ENCODE measurements at regions not wholly inside any gene's neighbourhood (a gene's known extent, or its start where the extent isn't known, plus 50 kb on each side); places are given as distances from the start of the nearest gene placed in this dataset.
"Not testable (repeated sequence)": the region's sequence is repeated elsewhere in the genome, so short reads cannot be mapped to it uniquely, and the experiment has no call there.

DNA sequence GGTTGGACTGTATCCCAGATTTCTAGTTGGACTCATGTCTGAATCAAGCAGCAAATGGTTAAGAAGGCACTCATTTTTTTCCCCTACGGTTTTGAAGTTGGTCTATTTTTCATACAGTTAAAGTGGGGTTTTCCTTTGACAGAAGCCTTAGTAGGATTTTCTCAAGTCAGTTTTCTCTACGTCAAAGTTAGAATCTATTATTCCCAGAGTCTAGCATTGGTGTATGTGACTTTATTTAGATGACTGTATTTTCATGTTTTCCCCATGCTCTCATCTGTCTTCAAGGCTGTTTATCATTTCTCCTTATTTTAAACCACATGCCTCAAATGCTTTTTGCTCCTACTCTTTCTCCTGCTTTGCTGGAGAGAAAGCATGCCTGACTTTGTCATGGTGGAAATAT, 623.2 kb downstream of the CCSER2 start:
- Histone ChIP-seq H3K9me3 (ENCODE audit: control insufficient read depth in 1 of 2, low read length in 2 of 2) (no peaks in the 10 kb centered on the region), H3K4me1 (ENCODE audit: insufficient read depth, low read length) (no peaks in the 10 kb centered on the region), H3K4me3 (ENCODE audit: low read length in 2 of 2) (no peak overlapping the region), H3K27ac (ENCODE audit: low read depth, low read length) (no peak overlapping the region), H3K36me3 (ENCODE audit: insufficient read depth, low read length) (no peaks in the 10 kb centered on the region), H3K27me3 (ENCODE audit: insufficient read depth, low read length) (no peaks in the 10 kb centered on the region)
- peaks cover 0 to 2% (median 0%) of the 10 kb centered on the region in 8 donors for H3K9me3 Mint-ChIP-seq
- no peak overlapping the region for H3K4me3 Mint-ChIP-seq
- H3K27me3 Mint-ChIP-seq = no peaks in the 10 kb centered on the region
- intact Hi-C loops (cut with micrococcal nuclease) = no loop called here
- H3K4me1 Mint-ChIP-seq = no peaks in the 10 kb centered on the region
- H3K36me3 Mint-ChIP-seq = no peaks in the 10 kb centered on the region
- ChIA-PET POLR2A (ENCODE audit: partially characterized antibody) (no interaction called here), CTCF (ENCODE audit: partially characterized antibody) (no interaction called here)
- no peak overlapping the region for H3K27ac Mint-ChIP-seq
- no peak for DNase-seq

DNA sequence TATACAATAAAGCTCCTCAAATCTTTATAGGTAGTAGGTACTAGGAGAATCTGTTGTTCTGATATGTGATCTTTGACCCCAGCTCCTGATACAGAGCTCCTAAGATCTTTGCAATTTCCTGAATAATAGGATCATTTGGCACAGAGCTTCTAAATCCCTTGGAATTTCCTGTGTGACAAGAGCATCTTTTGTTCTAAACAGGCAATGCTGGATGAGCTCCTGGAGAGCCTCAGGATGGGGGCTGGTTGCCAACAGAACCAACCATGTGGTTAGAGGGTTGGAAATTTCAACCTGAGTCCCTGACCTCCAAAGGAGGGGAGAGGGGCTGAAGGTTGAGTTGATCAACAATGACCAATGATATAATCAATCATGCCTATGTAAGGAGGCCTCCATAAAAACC, 629.0 kb downstream of the CCSER2 start:
- Histone ChIP-seq H3K9me3 (ENCODE audit: control insufficient read depth in 1 of 2, low read length in 2 of 2) (no peaks in the 10 kb centered on the region), H3K4me1 (ENCODE audit: insufficient read depth, low read length) (no peaks in the 10 kb centered on the region), H3K27me3 (ENCODE audit: insufficient read depth, low read length) (no peaks in the 10 kb centered on the region), H3K4me3 (ENCODE audit: low read length in 2 of 2) (no peak overlapping the region), H3K27ac (ENCODE audit: low read depth, low read length) (no peak overlapping the region), H3K36me3 (ENCODE audit: insufficient read depth, low read length) (no peaks in the 10 kb centered on the region)
- DNase-seq = no peak
- H3K27me3 Mint-ChIP-seq = no peaks in the 10 kb centered on the region
- no peaks in the 10 kb centered on the region for H3K36me3 Mint-ChIP-seq
- H3K27ac Mint-ChIP-seq = no peak overlapping the region
- POLR2A ChIA-PET (ENCODE audit: partially characterized antibody) = no interaction called here
- H3K4me1 Mint-ChIP-seq = no peaks in the 10 kb centered on the region
- CTCF ChIA-PET (ENCODE audit: partially characterized antibody) = no interaction called here
- H3K4me3 Mint-ChIP-seq = no peak overlapping the region
- H3K9me3 Mint-ChIP-seq = peaks cover 0 to under 1% (median 0%) of the 10 kb centered on the region in 8 donors
- intact Hi-C loops (cut with micrococcal nuclease) = no loop called here

DNA sequence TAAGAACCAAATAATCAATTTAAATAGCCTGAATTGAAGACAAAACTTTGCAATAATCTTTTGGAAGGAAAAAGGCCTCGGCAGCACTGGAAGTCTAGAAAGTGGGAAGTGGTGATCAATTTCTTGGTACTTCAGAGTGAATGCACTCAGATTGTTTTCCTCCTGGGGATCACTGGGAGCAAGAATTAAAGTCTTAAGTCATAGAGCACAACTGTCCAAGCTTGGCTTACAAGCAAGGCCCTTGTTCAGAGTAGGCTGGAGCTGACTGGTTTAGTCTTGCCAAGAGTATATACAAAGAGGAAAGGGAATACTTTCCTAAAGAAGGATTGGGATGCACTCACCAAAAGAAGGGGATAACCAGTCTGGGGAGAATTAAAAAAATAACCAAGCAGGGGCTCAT, 637.1 kb downstream of the CCSER2 start:
- no peak overlapping the region for H3K4me3 ChIP-seq (ENCODE audit: low read length in 2 of 2)
- no peaks in the 10 kb centered on the region for H3K27me3 ChIP-seq (ENCODE audit: insufficient read depth, low read length)
- H3K36me3 ChIP-seq (ENCODE audit: insufficient read depth, low read length) = no peaks in the 10 kb centered on the region
- no peaks in the 10 kb centered on the region for H3K4me1 ChIP-seq (ENCODE audit: insufficient read depth, low read length)
- Mint-ChIP-seq H3K9me3 (peaks cover 0 to 2% (median 0%) of the 10 kb centered on the region in 8 donors), H3K27ac (no peak overlapping the region), H3K36me3 (no peaks in the 10 kb centered on the region), H3K4me3 (no peak overlapping the region), H3K27me3 (no peaks in the 10 kb centered on the region), H3K4me1 (no peaks in the 10 kb centered on the region)
- no peak for DNase-seq
- H3K27ac ChIP-seq (ENCODE audit: low read depth, low read length) = no peak overlapping the region
- intact Hi-C loops (cut with micrococcal nuclease) = no loop called here
- H3K9me3 ChIP-seq (ENCODE audit: control insufficient read depth in 1 of 2, low read length in 2 of 2) = no peaks in the 10 kb centered on the region
- CTCF ChIA-PET (ENCODE audit: partially characterized antibody) = no interaction called here
- POLR2A ChIA-PET (ENCODE audit: partially characterized antibody) = no interaction called here

DNA sequence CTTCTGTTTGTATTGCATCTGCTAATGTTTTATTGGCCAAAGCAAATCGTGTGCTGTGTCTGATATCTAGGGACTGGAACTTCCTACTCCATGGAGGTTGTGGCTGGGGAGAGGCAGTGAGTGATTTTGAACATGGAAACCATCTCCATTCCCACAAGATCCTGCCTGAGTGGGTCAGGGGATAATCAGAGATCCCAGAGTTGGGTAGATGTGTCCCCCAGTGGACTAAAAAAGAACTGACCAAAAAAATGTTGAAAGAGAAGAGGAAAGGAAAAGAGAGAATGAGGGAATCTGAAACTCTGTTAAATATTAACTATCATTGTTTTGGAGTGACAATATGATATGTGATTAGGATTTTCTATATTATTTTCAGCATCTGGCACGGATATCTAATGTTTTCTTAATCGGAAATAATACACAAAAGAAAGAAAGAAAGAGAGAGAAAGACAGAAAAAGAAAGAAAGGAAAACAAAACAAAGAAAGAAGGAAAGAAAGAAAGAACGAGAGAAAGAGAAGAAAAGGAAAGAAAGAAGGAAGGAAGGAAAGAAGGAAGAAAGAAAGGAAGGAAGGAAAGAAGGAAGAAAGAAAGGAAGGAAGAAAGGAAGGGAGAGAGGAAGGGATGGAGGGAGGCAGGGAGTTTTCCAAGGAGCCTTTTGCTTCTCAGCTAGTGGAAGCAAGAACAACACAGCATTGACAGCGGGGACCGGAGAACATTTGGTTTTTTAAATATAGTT, 638.5 kb downstream of the CCSER2 start:
- intact Hi-C loops (cut with micrococcal nuclease) = no loop called here
- no peaks in the 10 kb centered on the region for H3K9me3 ChIP-seq (ENCODE audit: control insufficient read depth in 1 of 2, low read length in 2 of 2)
- ChIA-PET POLR2A (ENCODE audit: partially characterized antibody) (no interaction called here), CTCF (ENCODE audit: partially characterized antibody) (no interaction called here)
- no peak for DNase-seq
- Mint-ChIP-seq H3K4me1 (no peaks in the 10 kb centered on the region), H3K27me3 (no peaks in the 10 kb centered on the region), H3K36me3 (no peaks in the 10 kb centered on the region), H3K27ac (no peak overlapping the region), H3K4me3 (peak overlapping the region in 1 of 8 donors; percentile 16), H3K9me3 (peaks cover 0 to 2% (median 0%) of the 10 kb centered on the region in 8 donors)
- H3K4me1 ChIP-seq (ENCODE audit: insufficient read depth, low read length) = no peaks in the 10 kb centered on the region
- H3K36me3 ChIP-seq (ENCODE audit: insufficient read depth, low read length) = no peaks in the 10 kb centered on the region
- no peak overlapping the region for H3K4me3 ChIP-seq (ENCODE audit: low read length in 2 of 2)
- no peaks in the 10 kb centered on the region for H3K27me3 ChIP-seq (ENCODE audit: insufficient read depth, low read length)
- no peak overlapping the region for H3K27ac ChIP-seq (ENCODE audit: low read depth, low read length)

DNA sequence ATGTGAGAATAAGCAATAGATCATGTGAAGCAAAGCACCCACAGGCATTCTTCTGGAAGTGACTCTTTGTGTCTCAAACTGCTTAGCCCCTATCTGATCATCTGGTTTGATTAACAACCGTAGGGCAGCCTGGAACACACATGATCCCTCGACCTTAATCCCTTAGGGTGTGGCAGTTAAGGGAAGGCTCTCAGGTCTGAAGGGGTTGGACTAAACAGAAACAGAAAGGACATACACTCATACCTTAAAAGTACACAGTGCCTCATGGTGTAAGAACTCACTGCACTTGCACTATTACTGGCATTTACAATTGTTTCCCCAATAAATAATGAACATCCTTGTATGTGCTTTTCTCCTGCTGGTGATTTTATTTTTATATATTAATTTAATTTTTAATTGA, 640.9 kb downstream of the CCSER2 start:
- H3K27ac ChIP-seq (ENCODE audit: low read depth, low read length); POLR2A ChIA-PET (ENCODE audit: partially characterized antibody); H3K27me3 ChIP-seq (ENCODE audit: insufficient read depth, low read length); H3K9me3 ChIP-seq (ENCODE audit: control insufficient read depth in 1 of 2, low read length in 2 of 2); H3K4me3 ChIP-seq (ENCODE audit: low read length in 2 of 2); H3K36me3 Mint-ChIP-seq; DNase-seq; H3K4me3 Mint-ChIP-seq; H3K4me1 ChIP-seq (ENCODE audit: insufficient read depth, low read length); H3K4me1 Mint-ChIP-seq; intact Hi-C loops (cut with micrococcal nuclease); H3K9me3 Mint-ChIP-seq; CTCF ChIA-PET (ENCODE audit: partially characterized antibody); H3K27me3 Mint-ChIP-seq; H3K27ac Mint-ChIP-seq; H3K36me3 ChIP-seq (ENCODE audit: insufficient read depth, low read length): not testable (repeated sequence)

DNA sequence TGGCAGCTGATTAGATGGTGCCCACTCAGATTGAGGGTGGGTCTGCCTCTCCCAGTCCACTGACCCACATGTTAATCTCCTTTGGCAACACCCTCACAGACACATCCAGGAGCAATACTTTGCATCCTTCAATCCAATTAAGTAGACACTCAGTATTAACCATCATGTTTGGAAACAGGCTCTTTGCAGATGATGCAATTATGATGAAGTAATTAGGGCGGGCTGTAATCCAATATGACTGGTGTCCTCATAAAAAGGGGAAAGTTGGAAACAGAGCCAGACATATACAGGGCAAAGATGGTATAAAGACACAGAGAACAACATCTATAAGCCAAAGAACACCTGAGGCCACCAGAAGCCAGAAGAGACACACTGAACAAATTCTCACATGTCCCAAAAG, 658.6 kb downstream of the CCSER2 start:
- no peaks in the 10 kb centered on the region for H3K4me1 Mint-ChIP-seq
- peaks cover 0 to 1% of the 10 kb centered on the region in 2 donors for H3K27me3 Mint-ChIP-seq
- no peaks in the 10 kb centered on the region for H3K36me3 Mint-ChIP-seq
- H3K4me3 Mint-ChIP-seq = no peak overlapping the region
- intact Hi-C loops (cut with micrococcal nuclease) = no loop called here
- H3K27ac Mint-ChIP-seq = no peak overlapping the region
- no peak for DNase-seq
- POLR2A ChIA-PET (ENCODE audit: partially characterized antibody) = no interaction called here
- no peaks in the 10 kb centered on the region for H3K36me3 ChIP-seq (ENCODE audit: insufficient read depth, low read length)
- no peaks in the 10 kb centered on the region for H3K27me3 ChIP-seq (ENCODE audit: insufficient read depth, low read length)
- H3K4me3 ChIP-seq (ENCODE audit: low read length in 2 of 2) = no peak overlapping the region
- no peaks in the 10 kb centered on the region for H3K9me3 ChIP-seq (ENCODE audit: control insufficient read depth in 1 of 2, low read length in 2 of 2)
- H3K9me3 Mint-ChIP-seq = peaks cover 0 to 4% (median 0%) of the 10 kb centered on the region in 8 donors
- no peak overlapping the region for H3K27ac ChIP-seq (ENCODE audit: low read depth, low read length)
- H3K4me1 ChIP-seq (ENCODE audit: insufficient read depth, low read length) = no peaks in the 10 kb centered on the region
- CTCF ChIA-PET (ENCODE audit: partially characterized antibody) = no interaction called here

DNA sequence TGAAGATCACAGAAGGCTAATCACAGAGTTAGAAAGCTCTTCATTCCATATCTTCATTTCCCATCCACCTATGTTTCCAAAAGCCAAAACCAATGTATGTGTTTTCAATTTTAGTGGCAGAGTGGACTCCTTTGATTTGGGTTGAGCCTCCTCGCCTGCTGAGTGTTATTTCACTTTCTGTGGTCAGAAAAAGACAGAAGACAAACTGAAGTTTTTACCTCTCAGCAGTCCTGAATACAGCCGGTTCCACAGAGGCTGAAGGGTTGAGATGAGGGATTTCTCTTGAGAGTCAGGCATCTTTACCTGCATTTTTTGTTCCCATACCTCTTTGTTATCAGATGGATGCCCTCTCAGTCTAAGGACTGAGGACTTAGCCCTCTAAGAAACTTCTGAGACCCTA, 659.6 kb downstream of the CCSER2 start:
- Histone ChIP-seq H3K9me3 (ENCODE audit: control insufficient read depth in 1 of 2, low read length in 2 of 2) (no peaks in the 10 kb centered on the region), H3K4me1 (ENCODE audit: insufficient read depth, low read length) (no peaks in the 10 kb centered on the region), H3K4me3 (ENCODE audit: low read length in 2 of 2) (no peak overlapping the region), H3K36me3 (ENCODE audit: insufficient read depth, low read length) (no peaks in the 10 kb centered on the region), H3K27ac (ENCODE audit: low read depth, low read length) (no peak overlapping the region), H3K27me3 (ENCODE audit: insufficient read depth, low read length) (no peaks in the 10 kb centered on the region)
- peaks cover 0 to 1% of the 10 kb centered on the region in 2 donors for H3K27me3 Mint-ChIP-seq
- H3K36me3 Mint-ChIP-seq = no peaks in the 10 kb centered on the region
- H3K4me1 Mint-ChIP-seq = no peaks in the 10 kb centered on the region
- peaks cover 0 to 4% (median 0%) of the 10 kb centered on the region in 8 donors for H3K9me3 Mint-ChIP-seq
- POLR2A ChIA-PET (ENCODE audit: partially characterized antibody) = no interaction called here
- no peak for DNase-seq
- CTCF ChIA-PET (ENCODE audit: partially characterized antibody) = interaction anchor here (0.6 kb wide), 1 partner anchor 1441 kb away, joined by 4 read pairs; no protein-coding TSS in a partner anchor
- no peak overlapping the region for H3K4me3 Mint-ChIP-seq
- no peak overlapping the region for H3K27ac Mint-ChIP-seq
- intact Hi-C loops (cut with micrococcal nuclease) = no loop called here

DNA sequence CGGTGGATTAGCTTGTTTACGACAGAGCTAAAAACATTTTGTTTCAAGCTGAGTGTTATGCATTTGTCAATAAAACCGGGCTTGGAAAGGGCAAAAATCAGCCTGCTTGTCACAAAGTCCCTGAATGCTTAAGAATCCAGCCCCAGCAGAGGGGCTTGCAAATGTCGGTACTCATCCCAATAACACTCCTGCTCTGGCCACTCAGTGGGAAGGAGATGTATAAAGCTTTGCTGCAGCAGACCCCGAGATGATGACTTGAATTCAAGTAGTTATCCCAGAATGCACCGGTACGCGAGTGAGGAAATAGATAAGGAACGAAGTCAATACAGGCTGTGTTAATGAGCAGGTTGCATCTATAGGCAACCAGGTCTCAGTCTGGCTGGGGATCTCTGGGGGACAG, 662.3 kb downstream of the CCSER2 start:
- Mint-ChIP-seq H3K36me3 (no peaks in the 10 kb centered on the region), H3K27ac (no peak overlapping the region), H3K9me3 (peaks cover 0 to 2% (median under 1%) of the 10 kb centered on the region in 8 donors), H3K4me3 (no peak overlapping the region), H3K27me3 (peaks cover 0 to under 1% of the 10 kb centered on the region in 2 donors), H3K4me1 (no peaks in the 10 kb centered on the region)
- Histone ChIP-seq H3K9me3 (ENCODE audit: control insufficient read depth in 1 of 2, low read length in 2 of 2) (no peaks in the 10 kb centered on the region), H3K4me1 (ENCODE audit: insufficient read depth, low read length) (no peaks in the 10 kb centered on the region), H3K27me3 (ENCODE audit: insufficient read depth, low read length) (no peaks in the 10 kb centered on the region), H3K36me3 (ENCODE audit: insufficient read depth, low read length) (no peaks in the 10 kb centered on the region), H3K4me3 (ENCODE audit: low read length in 2 of 2) (no peak overlapping the region), H3K27ac (ENCODE audit: low read depth, low read length) (no peak overlapping the region)
- no peak for DNase-seq
- ChIA-PET CTCF (ENCODE audit: partially characterized antibody) (no interaction called here), POLR2A (ENCODE audit: partially characterized antibody) (no interaction called here)
- intact Hi-C loops (cut with micrococcal nuclease) = no loop called here

Measured in CD4-positive, alpha-beta memory T cell (primary cell).